Right lobe of liver (tissue), 6 donors: ENCODE measurements at regions not wholly inside any gene's neighbourhood (a gene's known extent, or its start where the extent isn't known, plus 50 kb on each side); places are given as distances from the start of the nearest gene placed in this dataset.

Experiments
- ATAC-seq, 4 donors: fragments of 200-7000 bp; cut with Tn5 transposase; one replicate each; pipeline ENCODE4 v1.9.1; 2020; ENCODE audit warnings: mild to moderate bottlenecking in 4 of 4, moderate library complexity in 4 of 4
- DNase-seq, 3 donors: peaks; one replicate each; pipeline ENCODE4 v3.0.0-alpha.2; 2020
- H3K27ac ChIP-seq, 3 donors: fragments of 200-600 bp; one replicate each; pipeline ENCODE4 v1.8.0; 2022
- H3K27me3 ChIP-seq, 2 donors: fragments of 200-600 bp; one replicate each; pipeline ENCODE4 v1.8.0; 2022
- H3K36me3 ChIP-seq, 4 donors: fragments of 200-600 bp; sonication (generic) in 1 of 4; one replicate each; pipeline versions ENCODE4 v1.5.1 to v1.8.0; 2017 to 2022; ENCODE audit warnings: control low read depth in 1 of 4
- H3K4me1 ChIP-seq, 4 donors: fragments of 200-600 bp; sonication (generic) in 1 of 4; one replicate each; pipeline versions ENCODE4 v1.5.1 to v1.8.0; 2017 to 2022; ENCODE audit warnings: control low read depth in 1 of 4
- H3K4me3 ChIP-seq, 3 donors: fragments of 200-600 bp; one replicate each; pipeline ENCODE4 v1.8.0; 2022
- H3K9me3 ChIP-seq, 4 donors: fragments of 200-600 bp; sonication (generic) in 1 of 4; one replicate each; pipeline versions ENCODE4 v1.5.1 to v1.8.0; 2017 to 2022; ENCODE audit warnings: control low read depth in 1 of 4
- CTCF ChIP-seq, 4 donors: fragments of 200-600 bp in 3 of 4; fragments of 450-650 bp in 1 of 4; IDR thresholded peaks; one replicate each; pipeline versions ENCODE4 v1.5.1 to v1.8.0; 2016 to 2022; ENCODE audit warnings: antibody characterized with exemption in 4 of 4, mild to moderate bottlenecking in 2 of 4
- POLR2A ChIP-seq: fragments of 450-650 bp; IDR thresholded peaks from one replicate; pipeline ENCODE4 v1.6.1; 2017; ENCODE audit warnings: antibody characterized with exemption, mild to moderate bottlenecking
- WGBS: methylation state at CpG from one replicate; pipeline ENCODE4 v1.1.6; 2018; ENCODE audit warnings: low coverage, low lambda C conversion rate; ENCODE audit not compliant: insufficient coverage; ENCODE audit errors: missing lambda C conversion rate; 5-methylcytosine and 5-hydroxymethylcytosine counted together
- intact Hi-C, 2 donors: fragments of 100-400 bp; cut with DNase I; formaldehyde crosslinking; loops; one replicate each; pipeline versions ENCODE4 v1.11.2 to v1.14.1; 2022
- donor health status: DM: no; HTN: yes; CAD: no.
- donor health status: DM: no; HTN: no; CAD: no.
- donor health status: DM: no; HTN: no; CAD: no.
- donor health status: DM: no; HTN: yes; CAD: no.
- donor health status: DM: no; HTN: yes; CAD: no.

- H3K36me3 ChIP-seq = no peaks in the 10 kb centered on the region
- H3K4me3 ChIP-seq = no peak overlapping the region
- DNase-seq (no peak), ATAC-seq (no peak)
- no peaks in the 10 kb centered on the region for H3K27me3 ChIP-seq
- 78% methylated on average over 2 of the region's 2 CpGs for WGBS
- TF ChIP-seq CTCF (IDR thresholded peaks at IDR 0.05) = no peak
- no peak for TF ChIP-seq POLR2A
- H3K4me1 ChIP-seq = peaks cover 0 to 22% (median 7%) of the 10 kb centered on the region in 4 donors
- intact Hi-C loops = no loop called here
- no peak overlapping the region for H3K27ac ChIP-seq
- no peaks in the 10 kb centered on the region for H3K9me3 ChIP-seq
Observed at GRCh38 chr6:8551993-8552392, 116.6 kb upstream of the SLC35B3 start.

- DNase-seq (peak; percentile 26 to 69 (median 48)), ATAC-seq (peak; percentile 57 to 78 (median 69))
Observed at GRCh38 chr6:8551386-8551785, 116.0 kb upstream of the SLC35B3 start.

GRCh38 chr6:8549074-8549790 is 113.9 kb upstream of the SLC35B3 start:
- Histone ChIP-seq H3K9me3 (no peaks in the 10 kb centered on the region), H3K27me3 (no peaks in the 10 kb centered on the region), H3K4me3 (no peak overlapping the region), H3K36me3 (no peaks in the 10 kb centered on the region), H3K27ac (no peak overlapping the region), H3K4me1 (peaks cover 0 to 12% (median 5%) of the 10 kb centered on the region in 4 donors)
- WGBS = 61% methylated on average over 6 of the region's 6 CpGs
- no peak for TF ChIP-seq CTCF (IDR thresholded peaks at IDR 0.05)
- TF ChIP-seq POLR2A = no peak
- intact Hi-C loops = no loop called here
- no peak for DNase-seq
- no peak for ATAC-seq

More at GRCh38 chr6:8551386-8551785, 116.0 kb upstream of the SLC35B3 start:
- Histone ChIP-seq H3K4me3 (no peak overlapping the region), H3K4me1 (peaks cover 0 to 17% (median 6%) of the 10 kb centered on the region in 4 donors), H3K27ac (no peak overlapping the region), H3K9me3 (no peaks in the 10 kb centered on the region), H3K36me3 (no peaks in the 10 kb centered on the region), H3K27me3 (no peaks in the 10 kb centered on the region)
- TF ChIP-seq POLR2A (no peak), CTCF (IDR thresholded peaks at IDR 0.05) (no peak)
- WGBS = 24% methylated on average over 2 of the region's 2 CpGs
- intact Hi-C loops = no loop called here

GRCh38 chr6:8546496-8546895 is 111.2 kb upstream of the SLC35B3 start:
- H3K27me3 ChIP-seq = no peaks in the 10 kb centered on the region
- H3K27ac ChIP-seq = no peak overlapping the region
- no peak for ATAC-seq
- intact Hi-C loops = no loop called here
- TF ChIP-seq POLR2A (no peak), CTCF (IDR thresholded peaks at IDR 0.05) (no peak)
- H3K9me3 ChIP-seq = no peaks in the 10 kb centered on the region
- H3K4me1 ChIP-seq = peaks cover 0 to 11% (median 3%) of the 10 kb centered on the region in 4 donors
- WGBS = 80% methylated on average over 6 of the region's 7 CpGs
- DNase-seq = no peak
- no peaks in the 10 kb centered on the region for H3K36me3 ChIP-seq
- H3K4me3 ChIP-seq = no peak overlapping the region
